ENCODE measurements at regions not wholly inside any gene's neighbourhood (a gene's known extent, or its start where the extent isn't known, plus 50 kb on each side); places are given as distances from the start of the nearest gene placed in this dataset.
"Not testable (repeated sequence)": the region's sequence is repeated elsewhere in the genome, so short reads cannot be mapped to it uniquely, and the experiment has no call there.

GRCh38 chr2:64246962-64247361 is 102.7 kb upstream of the PELI1 start:
- no peak for DNase-seq (ENCODE audit: low read depth)
- no peak overlapping the region for H3K4me3 ChIP-seq (ENCODE audit: low read depth, low read length)

- DNase-seq (ENCODE audit: low read depth) = no peak
- H3K4me3 ChIP-seq (ENCODE audit: low read depth, low read length) = no peak overlapping the region
Measured at GRCh38 chr2:64249426-64249825, 105.2 kb upstream of the PELI1 start.

- no peak for DNase-seq (ENCODE audit: low read depth)
- H3K4me3 ChIP-seq (ENCODE audit: low read depth, low read length) = no peak overlapping the region
Measured at GRCh38 chr2:64250063-64250462, 105.8 kb upstream of the PELI1 start.

- no peak overlapping the region for H3K4me3 ChIP-seq (ENCODE audit: low read depth, low read length)
- DNase-seq (ENCODE audit: low read depth) = no peak
Measured at GRCh38 chr2:64250751-64251423, 106.7 kb upstream of the PELI1 start.

- DNase-seq (ENCODE audit: low read depth) = no peak
- no peak overlapping the region for H3K4me3 ChIP-seq (ENCODE audit: low read depth, low read length)
Measured at GRCh38 chr2:64251497-64252250, 107.5 kb upstream of the PELI1 start.

- not testable (repeated sequence) for DNase-seq (ENCODE audit: low read depth)
Measured at GRCh38 chr2:64252251-64252978, 108.2 kb upstream of the PELI1 start.

GRCh38 chr2:64253421-64253820 is 109.2 kb upstream of the PELI1 start:
- not testable (repeated sequence) for H3K4me3 ChIP-seq (ENCODE audit: low read depth, low read length); DNase-seq (ENCODE audit: low read depth)

More at GRCh38 chr2:64252251-64252978, 108.2 kb upstream of the PELI1 start:
- not testable (repeated sequence) for H3K4me3 ChIP-seq (ENCODE audit: low read depth, low read length)

- DNase-seq (ENCODE audit: low read depth) = no peak
- H3K4me3 ChIP-seq (ENCODE audit: low read depth, low read length) = no peak overlapping the region
Measured at GRCh38 chr2:64258566-64258965, 114.3 kb upstream of the PELI1 start.

- no peak overlapping the region for H3K4me3 ChIP-seq (ENCODE audit: low read depth, low read length)
- peak; percentile 64 for DNase-seq (ENCODE audit: low read depth)
Measured at GRCh38 chr2:64259312-64259711, 115.1 kb upstream of the PELI1 start.

- DNase-seq (ENCODE audit: low read depth) = no peak
- no peak overlapping the region for H3K4me3 ChIP-seq (ENCODE audit: low read depth, low read length)
Measured at GRCh38 chr2:64260093-64260803, 116.0 kb upstream of the PELI1 start.

- DNase-seq (ENCODE audit: low read depth) = no peak
Measured at GRCh38 chr2:64260817-64261216, 116.6 kb upstream of the PELI1 start.

GRCh38 chr2:64262071-64262470 is 117.9 kb upstream of the PELI1 start:
- peak; percentile 35 for DNase-seq (ENCODE audit: low read depth)
- H3K4me3 ChIP-seq (ENCODE audit: low read depth, low read length) = no peak overlapping the region

More at GRCh38 chr2:64260817-64261216, 116.6 kb upstream of the PELI1 start:
- H3K4me3 ChIP-seq (ENCODE audit: low read depth, low read length) = no peak overlapping the region

- no peak overlapping the region for H3K4me3 ChIP-seq (ENCODE audit: low read depth, low read length)
- no peak for DNase-seq (ENCODE audit: low read depth)
Measured at GRCh38 chr2:64262816-64263215, 118.6 kb upstream of the PELI1 start.

GRCh38 chr2:64263315-64263714 is 119.1 kb upstream of the PELI1 start:
- peak; percentile 77 for DNase-seq (ENCODE audit: low read depth)
- H3K4me3 ChIP-seq (ENCODE audit: low read depth, low read length) = no peak overlapping the region

GRCh38 chr2:64267699-64268098 is 123.5 kb upstream of the PELI1 start:
- DNase-seq (ENCODE audit: low read depth) = no peak
- no peak overlapping the region for H3K4me3 ChIP-seq (ENCODE audit: low read depth, low read length)

- no peak overlapping the region for H3K4me3 ChIP-seq (ENCODE audit: low read depth, low read length)
- no peak for DNase-seq (ENCODE audit: low read depth)
Measured at GRCh38 chr2:64268330-64269048, 124.3 kb upstream of the PELI1 start.

GRCh38 chr2:64273524-64274398 is 129.5 kb upstream of the PELI1 start:
- DNase-seq (ENCODE audit: low read depth) = peak; percentile 88
- no peak overlapping the region for H3K4me3 ChIP-seq (ENCODE audit: low read depth, low read length)
